GM19468 (cell line): ENCODE measurements at regions not wholly inside any gene's neighbourhood (a gene's known extent, or its start where the extent isn't known, plus 50 kb on each side); places are given as distances from the start of the nearest gene placed in this dataset.
A peak's percentile ranks its signal among the peaks of the same experiment; 100 is the strongest.

Experiments used
- ATAC-seq: cut with Tn5 transposase; IDR thresholded peaks from one replicate; pipeline ENCODE4 v1.9.1; 2021; ENCODE audit warnings: mild to moderate bottlenecking, moderate library complexity, moderate number of reproducible peaks; ENCODE audit not compliant: unreplicated experiment; ENCODE audit errors: extremely low read depth

DNA sequence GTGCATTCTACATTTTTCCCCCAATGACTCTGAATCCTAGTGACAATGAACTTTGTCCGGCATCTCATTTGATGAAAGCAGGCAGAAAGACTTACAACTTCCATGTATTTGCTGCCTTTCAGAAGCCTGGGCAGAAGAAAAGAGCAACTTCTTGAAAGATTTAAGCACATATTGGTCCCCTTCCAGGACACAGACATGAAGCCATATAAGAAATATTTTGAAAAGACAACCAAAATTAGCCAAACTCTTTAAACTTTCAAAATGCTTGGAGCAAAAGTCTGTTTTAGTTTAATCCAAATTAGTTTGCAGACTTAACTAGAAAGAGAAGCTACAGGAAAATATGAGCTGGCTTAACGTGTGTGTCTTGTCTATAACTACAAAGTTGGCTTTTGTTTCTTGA lies 492.5 kb downstream of the NR4A2 start:
- no peak for ATAC-seq

DNA sequence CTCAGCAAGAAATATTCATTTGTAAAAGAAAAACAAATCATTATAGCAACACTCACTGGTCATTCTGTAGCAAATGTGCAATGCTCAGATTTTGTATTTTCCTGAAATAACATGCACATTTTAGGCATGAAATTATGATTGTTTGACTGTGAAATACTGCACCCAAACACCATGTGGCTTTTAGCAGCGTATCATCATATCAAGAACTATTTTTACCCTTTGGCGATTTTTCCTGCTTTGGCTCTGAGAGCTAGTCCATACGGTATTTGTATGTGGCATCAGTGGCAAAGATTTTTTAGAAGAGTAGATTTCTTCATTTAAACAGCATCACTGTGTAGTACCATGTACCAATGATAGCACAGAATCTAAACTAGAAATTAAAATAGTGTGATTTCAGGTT lies 493.1 kb downstream of the NR4A2 start:
- ATAC-seq: no peak

DNA sequence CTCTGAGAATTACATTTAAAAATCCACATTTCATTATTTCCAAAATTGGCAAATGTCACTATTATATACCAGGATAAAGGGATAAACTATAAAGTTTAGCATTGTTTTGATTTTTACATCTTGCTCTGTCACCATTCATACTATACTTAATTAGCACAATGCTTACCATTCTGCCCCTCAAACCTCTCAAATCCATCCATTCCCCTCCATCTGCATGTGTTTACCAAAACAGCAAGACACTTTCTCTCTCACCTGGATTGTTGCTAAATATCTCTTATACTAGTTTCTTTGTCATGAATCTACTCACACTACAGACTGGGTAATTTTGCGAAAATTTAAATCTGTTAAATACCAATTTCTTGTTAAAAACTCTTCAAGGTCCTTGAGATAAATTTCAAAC lies 496.1 kb downstream of the NR4A2 start:
- no peak for ATAC-seq

DNA sequence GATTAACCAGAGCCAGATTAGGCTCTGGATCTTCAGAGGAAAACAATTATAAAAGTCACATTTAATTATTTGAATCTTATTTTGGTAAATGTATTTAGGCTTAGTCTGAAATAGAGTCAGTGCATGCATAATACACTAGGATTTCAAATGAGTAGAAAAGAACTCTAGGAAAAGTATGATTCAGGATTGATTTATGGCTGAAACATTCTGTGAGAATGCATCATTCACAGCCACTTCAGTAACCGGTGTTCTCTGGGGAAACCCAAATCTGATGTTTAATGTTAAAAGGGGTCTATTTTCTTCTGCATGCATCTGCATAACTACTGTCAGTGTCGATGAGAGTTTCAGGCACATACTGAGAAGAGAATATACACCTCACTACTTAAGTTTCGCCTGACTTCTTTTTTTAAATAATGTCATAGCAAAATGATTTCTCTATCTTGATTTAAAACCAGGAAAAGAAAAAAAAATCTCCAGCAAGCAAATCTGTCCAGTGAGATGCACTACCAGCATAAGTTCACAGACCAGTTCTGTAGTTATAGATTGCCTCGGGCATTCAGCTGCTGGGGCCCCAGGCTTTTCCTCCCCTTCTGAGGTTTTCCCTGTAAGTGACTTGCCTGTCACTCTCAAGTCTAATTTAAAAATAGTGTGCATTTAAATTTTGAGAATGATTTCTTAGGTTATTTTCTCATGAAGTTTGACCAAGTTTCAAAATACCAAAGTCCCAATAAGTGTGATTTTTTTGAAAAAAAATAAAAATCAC lies 501.5 kb downstream of the NR4A2 start:
- ATAC-seq: no peak

DNA sequence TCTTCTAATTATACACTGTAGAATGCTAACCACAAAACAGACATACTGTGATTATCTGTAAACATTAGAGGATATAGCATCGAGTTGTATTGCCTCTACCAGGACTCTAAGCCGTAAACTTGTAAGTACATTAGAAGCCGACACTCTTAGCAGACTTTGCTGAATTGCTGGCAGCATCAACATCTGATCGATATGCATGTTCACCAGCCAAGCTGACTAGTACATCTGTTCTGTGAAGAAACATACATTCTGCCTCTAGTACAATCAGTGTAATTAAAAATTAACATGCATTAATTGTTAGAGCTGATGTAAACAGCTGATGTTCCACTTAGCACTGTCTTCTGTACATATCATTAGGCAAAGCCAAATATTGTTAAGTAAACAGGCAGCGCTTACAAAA lies 502.2 kb downstream of the NR4A2 start:
- no peak for ATAC-seq

DNA sequence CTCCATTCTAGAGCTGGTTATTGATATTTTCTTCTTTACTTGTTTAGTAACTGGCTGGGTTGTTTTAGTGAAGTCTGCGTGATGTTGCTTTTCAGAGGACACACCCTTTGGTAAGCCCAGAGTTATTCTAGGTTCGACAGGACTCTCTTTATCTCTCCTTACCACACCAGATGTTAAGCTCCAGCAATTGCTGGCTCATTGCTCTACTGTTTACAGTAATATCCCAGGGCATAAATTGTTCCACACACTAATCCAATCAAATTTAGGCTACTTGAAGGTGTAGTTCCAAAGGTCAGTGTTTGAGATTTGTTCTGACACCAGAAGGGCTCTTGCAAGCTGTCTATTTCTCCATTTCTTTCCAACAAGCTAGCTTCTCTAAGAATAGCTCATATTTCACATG lies 506.6 kb downstream of the NR4A2 start:
- ATAC-seq: no peak

DNA sequence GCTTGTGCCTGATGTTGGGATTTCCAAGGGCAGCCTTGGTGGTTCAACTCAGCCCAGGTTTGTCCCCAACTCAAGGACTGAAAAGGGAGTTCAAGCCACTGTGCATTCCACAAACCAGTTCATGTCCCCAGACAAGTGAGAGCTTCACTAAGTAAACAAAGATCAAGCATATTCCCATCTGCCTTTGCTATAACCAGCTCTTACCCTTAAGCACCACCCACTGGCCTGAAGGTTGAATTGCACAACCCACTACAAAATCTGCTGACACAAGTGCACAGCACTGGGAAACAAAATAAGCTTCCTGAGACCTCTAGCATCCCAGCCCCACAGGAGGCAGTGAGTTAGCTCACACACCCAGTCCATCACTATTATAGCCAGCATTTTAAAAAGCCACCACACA lies 516.7 kb downstream of the NR4A2 start:
- peak; percentile 79 for ATAC-seq

DNA sequence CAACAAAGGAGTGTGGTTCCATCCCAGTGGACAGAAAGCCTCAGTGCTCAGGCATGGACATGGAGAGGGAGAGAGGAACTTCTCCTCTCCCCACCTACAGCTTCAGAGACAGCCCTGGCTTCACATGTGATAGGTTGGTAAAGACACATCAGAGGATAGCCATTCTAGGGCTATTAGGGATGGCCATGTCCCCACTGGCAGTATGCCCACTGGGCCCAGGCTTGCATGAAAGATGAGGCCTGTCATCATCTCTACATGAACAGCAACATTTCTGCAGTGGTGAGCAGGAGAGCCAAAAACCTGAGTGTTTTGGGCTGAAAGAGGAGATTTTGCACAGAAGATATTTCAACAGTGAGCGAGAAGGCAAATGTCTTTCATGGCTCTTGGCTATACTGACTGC lies 517.2 kb downstream of the NR4A2 start:
- no peak for ATAC-seq

DNA sequence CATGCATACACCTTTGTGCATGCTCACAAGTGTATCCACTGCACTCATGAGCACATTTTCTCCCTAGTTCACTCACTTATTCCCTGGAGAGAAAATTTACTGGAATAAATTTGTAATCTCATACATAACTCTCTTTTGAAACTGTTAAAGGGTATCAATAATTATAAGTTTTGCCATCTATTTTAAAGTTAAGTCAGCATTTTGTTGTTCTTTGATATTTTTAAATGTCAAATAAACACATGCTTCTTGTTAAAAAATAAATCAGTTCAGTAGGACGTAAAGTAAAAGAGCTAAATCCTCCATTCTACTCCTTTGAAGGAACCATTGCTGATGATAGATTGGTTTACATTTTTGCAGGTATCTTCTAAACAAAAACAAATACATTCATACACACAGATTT lies 522.1 kb downstream of the NR4A2 start:
- ATAC-seq: no peak

DNA sequence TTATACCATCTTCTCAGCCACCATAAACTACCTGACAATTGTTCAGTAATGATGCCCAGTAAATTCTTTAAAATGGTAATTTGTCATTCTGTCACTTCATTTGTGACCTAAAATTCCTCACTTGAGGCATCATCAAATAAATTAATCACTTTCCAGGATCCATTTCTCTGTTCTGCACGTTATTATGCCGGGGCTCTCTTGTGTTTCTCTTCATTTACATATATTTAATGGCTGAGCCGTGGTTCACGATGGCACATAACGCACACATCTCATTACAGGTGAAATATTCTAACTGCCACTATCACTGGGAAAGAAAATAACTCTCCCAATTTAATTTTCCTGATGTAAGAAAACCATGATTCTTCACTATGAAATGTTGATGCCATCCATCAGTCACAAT lies 529.6 kb downstream of the NR4A2 start:
- no peak for ATAC-seq

DNA sequence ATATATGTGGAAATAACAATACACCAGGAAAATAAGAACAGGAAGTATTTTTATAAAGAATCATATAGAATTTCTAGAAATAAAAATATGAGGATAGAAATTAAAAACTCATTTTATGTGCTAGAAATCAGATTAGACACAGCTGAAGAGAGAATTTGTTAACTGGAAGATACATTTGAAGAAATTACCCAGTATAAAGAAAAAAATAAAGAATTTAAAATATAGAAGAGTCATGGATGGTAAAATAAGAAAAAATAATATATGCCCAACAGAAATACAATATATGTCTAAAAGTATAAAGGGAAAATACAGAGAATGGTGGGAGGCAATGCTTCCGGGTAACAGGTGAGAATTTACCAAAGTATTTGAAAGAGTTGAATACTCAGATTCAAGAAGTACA lies 539.9 kb downstream of the NR4A2 start:
- no peak for ATAC-seq

DNA sequence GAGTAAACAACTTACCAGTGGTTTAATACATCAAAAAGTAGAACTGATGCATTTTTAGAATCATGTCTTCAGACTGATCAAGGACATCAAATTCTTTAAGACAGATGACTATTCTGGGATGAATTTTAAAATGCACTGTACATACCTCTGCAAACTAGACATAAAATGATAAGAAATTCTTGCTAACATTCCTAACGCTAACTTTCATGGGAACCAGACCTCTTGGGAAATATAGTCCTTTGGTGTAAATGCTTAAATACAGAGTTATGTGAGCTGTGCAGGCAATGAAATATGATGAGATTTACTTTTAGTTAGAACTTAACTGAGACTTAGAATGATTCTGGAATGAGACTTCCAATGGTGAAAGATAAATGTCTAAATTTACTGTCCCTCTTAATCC lies 562.0 kb downstream of the NR4A2 start:
- no peak for ATAC-seq

DNA sequence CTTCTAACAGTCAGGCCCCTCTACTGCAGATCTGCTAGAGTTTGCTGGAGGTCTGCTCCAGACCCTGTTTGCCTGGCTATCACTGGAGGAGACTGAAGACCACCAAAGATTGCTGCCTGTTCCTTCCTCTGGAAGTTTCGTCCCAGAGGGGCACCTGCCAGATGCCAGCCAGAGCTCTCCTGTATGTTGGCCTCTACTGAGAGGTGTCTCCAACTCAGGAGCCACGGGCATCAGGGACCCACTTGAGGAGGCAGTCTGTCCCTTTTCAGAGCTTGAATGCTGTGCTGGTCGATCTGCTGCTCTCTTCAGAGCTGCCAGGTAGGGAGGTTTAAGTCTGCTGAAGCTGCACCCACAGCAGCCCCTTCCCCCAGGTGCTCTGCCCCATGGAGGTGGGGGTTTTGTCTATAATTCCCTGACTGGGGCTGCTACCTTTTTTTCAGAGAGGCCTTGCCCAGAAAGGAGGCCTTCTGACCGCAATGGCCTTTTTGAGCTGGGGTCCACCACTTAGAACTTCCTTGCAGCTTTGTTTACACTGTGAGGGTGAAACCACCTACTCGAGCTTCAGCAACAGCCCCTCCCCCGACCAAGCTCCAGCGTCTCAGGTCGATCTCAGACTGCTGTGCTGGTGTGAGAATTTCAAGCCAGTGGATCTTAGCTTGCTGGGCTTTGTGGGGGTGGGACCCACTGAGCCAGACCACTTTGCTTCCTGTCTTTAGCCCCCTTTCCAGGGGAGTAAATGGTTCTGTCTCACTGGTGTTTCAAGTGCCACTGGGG lies 566.0 kb downstream of the NR4A2 start:
- no peak for ATAC-seq

DNA sequence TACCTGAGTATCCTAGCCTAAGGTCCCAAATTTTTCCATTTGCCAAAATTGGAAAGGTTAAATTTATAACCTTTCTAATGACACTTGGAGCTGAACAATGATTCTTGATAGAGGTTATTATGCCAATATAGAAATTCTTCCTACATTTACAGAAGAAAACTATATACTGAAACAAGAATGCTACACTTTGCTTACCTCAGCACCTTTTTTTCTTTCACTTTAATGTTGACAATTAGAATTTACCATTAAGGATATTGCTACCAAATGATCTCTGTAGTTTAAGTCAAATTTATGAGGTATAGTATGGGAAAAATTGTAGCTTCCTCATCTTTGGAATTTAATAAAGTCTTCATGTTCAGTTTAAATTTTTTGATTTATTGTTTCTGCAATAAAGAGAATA lies 577.0 kb downstream of the NR4A2 start:
- ATAC-seq: no peak

DNA sequence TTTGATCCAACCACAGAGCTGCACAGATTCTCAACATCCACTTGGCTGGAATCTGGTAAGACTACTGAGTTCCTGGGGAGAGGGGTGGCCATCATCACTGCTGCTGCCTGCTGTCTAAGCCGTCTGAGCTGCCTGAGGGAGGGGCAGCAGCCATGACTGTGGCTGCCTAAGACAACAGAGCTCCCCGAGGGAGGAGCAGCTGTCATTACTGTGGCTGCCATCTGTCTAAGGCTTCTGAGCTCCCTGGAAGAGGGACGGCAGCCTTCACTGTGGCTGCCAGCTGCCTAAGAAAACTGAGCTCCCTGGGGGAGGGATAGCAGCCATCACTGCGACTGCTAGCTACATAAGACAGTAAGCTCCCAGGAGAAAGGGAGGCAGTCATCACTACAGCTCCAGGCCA lies 584.4 kb downstream of the NR4A2 start:
- ATAC-seq: no peak

DNA sequence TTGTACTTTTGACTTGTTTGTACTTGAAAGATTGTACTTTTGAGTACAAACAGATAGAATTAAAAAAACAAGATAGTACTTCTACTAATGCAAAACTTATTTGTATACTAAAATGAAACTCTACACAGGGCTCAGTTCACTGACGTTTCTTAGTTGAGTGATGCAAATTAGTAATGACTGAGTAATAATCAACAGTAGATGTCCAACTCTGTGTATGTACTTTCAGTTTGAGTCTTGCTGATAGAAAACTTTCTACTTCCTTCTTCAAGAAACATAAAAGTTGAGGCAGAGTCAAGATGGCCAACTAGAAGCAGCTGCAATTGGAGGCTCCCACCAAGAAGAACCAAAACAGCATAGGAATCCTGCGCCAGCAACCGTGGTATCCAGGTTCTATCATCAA lies 585.0 kb downstream of the NR4A2 start:
- ATAC-seq: no peak

DNA sequence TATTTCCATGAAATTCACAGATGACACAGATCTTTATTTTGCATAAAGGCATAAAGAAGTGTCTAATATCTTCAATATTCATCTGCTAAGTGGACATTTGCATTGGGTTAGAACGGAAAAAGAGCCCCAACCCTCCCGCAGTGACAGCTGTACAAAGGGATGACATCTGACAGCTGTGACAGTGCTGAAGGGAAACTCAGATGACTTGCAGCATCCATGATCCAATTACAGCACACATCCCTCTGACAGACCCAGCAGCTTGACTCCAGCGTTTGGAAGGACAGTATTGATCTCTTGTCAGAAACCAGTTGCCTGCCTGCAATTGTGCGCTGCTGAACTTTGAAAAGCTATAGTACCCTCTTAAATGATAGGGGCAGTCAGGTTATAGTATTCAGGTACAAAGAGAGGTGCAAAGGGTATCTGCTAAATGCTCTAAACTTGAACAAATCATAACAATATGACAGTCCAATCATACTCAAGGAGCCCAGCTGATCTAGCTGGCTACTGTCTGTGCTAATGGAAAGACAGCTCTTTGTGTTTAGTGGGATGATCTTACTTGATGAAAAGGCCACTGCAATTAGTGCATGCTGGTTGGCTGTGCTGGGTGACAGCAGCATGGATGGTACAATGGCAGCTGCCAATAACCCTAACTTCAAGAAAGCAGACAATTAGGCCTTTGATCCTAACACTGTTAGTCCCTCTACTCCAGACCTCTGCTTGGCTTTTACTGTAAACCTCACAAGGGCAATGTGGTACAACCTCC lies 599.2 kb downstream of the NR4A2 start:
- ATAC-seq: no peak

DNA sequence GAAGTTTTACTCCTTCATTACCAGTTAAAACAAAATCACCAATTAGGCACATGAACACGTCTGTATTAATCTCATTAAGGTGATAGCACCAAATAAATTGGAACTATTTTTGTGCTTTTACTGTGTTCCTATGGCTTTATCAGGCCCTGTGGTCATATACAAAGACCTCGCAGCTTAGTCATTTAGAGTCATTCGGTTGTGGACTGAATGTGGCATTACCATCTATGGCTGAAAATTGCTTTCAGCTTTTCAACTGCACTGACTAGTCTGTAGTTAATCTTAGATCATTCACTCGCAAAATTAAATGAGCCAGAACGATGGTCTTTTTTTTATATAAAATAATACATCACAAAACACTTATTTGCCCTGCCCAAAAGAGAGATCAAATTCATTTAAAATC lies 601.7 kb downstream of the NR4A2 start:
- ATAC-seq: no peak

DNA sequence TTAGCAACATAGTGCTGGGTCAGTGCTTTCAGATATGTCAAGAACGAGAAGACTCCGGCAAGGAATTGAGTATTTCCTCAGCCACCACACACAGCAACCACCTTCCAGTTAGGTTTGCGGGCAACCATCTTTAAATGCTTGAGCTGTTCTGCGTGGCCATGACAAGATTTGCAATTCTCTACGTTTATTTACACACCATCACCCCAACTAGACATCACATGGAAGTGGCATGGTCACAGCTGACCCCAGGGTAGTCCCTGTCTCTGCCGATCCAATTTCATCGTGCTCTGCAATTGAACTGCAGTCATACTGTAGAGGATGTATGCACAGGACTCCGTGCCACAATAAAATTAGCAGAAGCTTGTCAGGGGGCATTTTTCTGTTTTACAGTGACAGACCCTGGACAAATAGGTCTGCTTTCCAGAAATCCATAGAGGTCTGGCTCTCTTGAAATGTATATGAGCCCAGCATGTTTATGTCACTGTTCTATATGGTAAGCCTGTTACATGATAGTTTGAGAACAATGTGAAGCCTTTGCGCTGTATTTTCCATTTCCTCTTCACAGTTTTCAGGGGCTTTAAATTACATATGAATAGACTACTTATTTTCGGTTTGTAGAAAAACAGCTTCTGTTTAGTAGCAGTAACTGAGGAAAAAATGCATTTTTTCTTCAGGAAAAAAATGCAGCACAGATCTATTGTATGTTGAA lies 605.2 kb downstream of the NR4A2 start:
- no peak for ATAC-seq

DNA sequence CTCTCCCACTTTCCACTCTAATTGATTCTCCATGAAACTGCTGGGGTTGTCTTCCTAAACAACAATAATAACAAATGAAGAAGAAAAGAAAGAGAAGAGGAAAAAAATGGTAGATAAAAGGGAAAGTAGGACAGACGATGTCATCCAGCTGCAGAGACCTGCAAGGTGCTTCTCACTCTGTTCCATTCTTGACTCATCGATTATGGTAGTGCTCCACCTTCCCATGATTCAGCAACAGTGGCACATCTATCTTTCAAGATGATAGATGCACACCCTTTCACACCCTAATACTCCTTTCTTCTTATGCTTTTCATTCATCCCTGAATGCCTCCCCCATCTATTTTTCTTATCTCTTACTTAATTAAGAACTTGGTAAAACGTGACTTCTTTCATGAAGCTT lies 610.2 kb downstream of the NR4A2 start:
- no peak for ATAC-seq

DNA sequence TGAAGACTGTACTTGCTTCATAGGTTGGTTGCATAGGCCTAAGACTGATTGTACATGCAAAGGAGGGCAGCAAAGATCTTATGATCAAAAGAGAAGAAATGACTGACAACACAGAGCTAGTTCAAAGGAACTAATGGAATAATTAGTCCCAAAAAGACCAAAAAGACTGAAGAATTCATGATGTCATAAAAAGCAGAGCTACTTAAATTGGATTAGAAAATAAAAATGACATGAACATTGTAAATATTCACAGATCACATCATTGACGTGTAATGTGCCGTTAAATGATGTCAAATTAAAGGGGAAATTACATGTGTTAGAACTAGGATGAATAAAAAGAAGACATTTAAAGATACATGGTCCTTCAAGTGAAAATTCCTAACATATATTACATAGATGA lies 616.8 kb downstream of the NR4A2 start:
- ATAC-seq: no peak
